SHP77 treated with DMSO at 0.1 percent for 48 hours (cell line): ENCODE measurements at regions not wholly inside any gene's neighbourhood (a gene's known extent, or its start where the extent isn't known, plus 50 kb on each side); places are given as distances from the start of the nearest gene placed in this dataset.
"Not testable (repeated sequence)": the region's sequence is repeated elsewhere in the genome, so short reads cannot be mapped to it uniquely, and the experiment has no call there.

Experiments used
- DNase-seq: peaks from one replicate; lab custom pipeline; 2025; lab: John Stamatoyannopoulos, UW

DNA sequence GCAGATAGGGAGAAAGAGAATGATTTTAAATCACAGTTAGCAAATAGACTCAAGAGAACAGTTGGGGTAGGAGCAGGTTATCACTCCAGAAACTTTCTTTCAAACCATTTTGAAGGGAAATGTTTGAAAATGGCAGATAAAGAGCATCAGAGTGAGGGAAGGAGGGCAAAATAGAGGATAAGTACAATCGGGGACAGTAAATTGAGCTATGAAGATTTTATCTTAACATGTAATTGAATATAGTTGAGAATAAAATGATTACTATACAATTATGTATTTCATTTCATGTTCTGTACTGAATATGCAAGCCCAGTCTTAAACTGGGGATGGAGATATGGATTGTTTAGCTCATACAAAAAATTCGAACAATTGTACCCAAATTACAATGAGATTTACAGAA is 54.0 kb downstream of the MAP10 start:
- DNase-seq, result no peak

DNA sequence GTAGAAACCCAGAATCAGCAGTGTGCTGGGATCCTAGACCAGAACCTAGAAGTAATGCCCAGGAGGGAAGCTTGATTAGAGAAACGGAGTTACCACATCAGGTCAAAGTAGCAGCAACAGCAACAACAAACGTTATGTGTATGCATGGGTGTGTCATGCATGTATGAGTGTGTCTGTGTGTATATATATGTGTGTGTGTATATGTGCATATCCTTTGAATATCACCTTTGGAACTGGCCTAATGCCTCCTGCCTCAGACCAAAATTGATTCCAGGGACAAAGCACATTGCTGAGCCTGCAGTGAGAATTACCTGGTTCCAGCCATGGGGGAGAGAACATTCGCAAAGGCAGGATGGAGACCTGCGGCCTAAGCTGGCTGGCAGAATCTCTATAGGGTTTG is 55.9 kb downstream of the MAP10 start:
- DNase-seq, result no peak

DNA sequence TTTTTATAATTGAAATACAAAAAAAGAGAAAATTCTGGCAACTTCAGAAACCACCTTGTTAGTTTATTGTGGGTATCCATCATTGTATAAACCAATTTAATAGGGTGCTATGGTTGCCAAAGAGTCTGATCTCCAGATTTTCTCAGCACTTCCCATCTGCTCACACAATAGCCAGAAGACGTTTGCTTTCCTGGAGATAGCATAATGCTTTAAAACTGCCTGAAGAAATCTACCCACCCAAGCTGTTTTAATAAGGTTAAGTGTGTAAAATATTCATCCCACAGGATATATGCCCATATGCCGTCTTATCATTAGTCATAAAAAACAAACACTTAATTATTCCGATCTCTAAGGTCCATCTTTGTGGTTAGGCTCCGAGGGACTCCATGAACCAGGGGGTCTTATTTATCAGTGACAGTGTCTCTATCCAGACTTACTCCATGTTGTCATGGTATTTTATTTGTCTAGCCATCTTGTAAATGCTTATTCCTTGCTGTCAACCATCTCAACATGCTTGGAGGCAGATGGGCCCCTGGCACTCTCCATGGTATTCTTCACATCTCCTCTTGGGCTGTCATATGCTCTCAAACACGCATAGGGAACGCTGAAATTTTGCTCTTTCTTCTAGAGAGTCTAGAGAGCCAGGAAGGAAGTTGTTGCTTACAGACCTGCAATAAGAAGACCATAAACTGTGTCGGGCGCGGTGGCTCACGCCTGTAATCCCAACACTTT is 58.5 kb downstream of the MAP10 start:
- no peak for DNase-seq

DNA sequence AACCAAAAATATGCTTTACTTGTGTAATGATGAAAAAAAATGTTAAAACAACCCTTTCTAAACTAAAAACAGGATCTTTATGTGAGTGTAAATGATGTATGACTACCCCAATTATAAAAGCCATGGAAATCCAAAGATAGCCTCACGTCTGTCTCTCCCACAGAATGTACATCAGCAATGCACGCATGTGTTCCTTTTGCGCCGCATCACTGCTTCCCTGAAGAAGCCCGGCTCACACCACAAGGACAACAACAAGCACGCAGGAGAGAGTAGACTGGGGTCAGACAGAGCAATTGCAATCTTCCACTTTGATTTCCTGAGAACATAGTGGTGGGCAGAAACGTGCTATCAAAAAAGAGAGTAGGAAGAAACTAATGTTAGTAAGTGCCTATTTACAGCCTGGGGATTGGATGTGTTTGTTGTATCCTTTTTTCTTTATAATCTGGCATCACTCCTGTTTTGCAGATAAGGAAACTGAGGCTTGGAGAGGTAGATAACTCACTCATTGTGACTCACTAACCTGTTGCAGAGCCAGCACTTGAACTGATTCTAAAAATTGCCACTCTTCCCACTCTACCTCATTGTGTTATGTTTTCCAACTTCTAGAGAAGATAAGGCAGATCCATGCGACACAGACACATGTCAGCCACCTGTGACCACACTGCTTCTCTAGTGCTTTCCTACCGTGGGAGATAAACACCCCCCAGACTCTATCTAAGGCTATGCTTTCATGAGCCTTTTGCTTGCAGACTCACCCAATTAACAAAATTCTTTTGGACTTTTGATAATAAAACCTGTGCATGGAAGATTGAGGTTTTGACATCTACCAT is 60.1 kb downstream of the MAP10 start:
- no peak for DNase-seq

DNA sequence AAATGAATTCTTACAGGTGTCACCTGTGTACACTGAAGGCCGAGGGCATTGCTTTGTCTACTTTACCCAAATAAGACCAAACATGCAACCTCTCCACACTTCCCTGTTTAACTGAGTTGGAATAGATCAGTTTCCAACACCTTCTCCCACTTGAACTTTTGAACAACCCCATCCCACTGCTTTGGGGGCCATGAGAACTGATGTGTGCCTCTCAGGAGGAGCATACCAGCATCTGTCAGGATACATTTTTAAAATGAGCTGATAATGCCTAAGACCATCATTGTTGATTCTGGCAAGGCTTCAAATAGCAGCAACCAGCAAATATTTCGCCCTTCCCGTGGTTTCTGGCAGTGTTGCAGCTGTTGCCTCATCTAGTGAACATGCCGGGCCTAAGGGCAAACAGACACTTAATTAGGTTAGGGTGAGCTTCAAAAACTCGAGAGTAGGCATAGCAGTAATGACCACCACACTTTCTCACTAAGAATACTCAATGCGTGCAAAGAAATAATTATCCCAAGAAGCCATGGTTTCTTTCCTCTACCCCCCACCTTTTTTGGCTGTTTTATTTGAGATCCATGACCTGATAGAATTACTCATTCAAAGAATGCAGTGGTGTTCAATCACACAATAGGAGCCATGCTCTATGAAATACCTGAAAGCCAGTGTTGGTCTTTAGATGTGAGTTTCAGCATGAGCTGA is 63.7 kb downstream of the MAP10 start:
- DNase-seq, result peak; percentile 52

DNA sequence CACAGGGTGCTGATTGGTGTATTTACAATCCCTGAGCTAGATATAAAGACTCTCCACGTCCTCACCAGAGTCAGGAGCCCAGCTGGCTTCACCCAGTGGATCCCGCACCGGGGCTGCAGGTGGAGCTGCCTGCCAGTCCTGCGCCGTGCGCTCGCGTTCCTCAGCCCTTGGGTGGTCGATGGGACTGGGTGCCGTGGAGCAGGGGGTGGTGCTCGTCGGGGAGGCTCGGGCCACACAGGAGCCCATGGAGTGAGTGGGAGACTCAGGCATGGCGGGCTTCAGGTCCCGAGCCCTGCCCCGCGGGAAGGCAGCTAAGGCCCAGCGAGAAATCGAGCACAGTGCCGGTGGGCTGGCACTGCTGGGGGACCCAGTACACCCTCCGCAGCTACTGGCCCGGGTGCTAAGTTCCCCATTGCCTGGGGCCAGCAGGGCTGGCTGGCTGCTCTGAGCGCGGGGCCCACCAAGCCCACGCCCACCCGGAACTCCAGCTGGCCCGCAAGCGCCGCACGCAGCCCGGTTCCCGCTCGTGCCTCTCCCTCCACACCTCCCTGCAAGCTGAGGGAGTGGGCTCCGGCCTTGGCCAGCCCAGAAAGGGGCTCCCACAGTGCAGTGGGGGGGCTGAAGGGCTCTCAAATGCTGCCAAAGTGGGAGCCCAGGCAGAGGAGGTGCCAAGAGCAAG is 66.2 kb downstream of the MAP10 start:
- DNase-seq, result not testable (repeated sequence)

DNA sequence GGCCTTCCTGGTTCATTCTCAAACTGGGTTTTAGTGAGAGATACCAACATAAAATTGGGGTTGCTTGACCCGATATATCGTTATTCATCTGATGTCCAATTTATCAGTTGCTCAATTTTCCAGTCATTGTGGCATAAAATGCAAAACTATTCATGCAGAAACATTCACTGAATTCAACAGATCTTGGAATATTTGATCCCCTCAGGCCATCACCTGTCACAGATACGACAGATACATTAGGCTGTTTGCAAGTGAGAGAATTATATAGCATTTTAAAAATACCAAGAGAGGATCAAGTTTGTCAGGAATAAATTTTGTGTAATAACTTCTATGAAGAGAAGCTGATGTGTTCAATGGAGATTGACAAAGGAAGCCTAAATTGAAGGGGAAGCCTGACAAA is 67.1 kb downstream of the MAP10 start:
- no peak for DNase-seq

DNA sequence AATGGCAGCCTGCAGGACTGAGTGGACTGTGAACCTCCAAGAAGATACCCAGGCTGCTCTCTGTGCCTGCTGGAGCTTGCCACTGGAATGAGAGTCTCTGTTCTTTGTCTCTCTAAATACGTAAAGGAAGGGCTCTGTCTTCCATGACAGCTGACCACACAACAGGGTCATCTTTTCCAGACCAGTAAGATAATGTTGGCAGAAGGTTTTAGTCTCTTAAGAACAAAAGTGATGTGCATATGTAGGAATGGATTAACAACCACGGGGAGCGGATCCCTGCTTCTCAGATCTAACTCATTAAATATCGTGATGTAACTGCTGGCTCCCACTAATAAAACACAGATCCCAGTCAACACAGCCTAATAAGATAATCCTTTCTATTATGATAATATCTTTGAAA is 67.5 kb downstream of the MAP10 start:
- DNase-seq, result no peak

DNA sequence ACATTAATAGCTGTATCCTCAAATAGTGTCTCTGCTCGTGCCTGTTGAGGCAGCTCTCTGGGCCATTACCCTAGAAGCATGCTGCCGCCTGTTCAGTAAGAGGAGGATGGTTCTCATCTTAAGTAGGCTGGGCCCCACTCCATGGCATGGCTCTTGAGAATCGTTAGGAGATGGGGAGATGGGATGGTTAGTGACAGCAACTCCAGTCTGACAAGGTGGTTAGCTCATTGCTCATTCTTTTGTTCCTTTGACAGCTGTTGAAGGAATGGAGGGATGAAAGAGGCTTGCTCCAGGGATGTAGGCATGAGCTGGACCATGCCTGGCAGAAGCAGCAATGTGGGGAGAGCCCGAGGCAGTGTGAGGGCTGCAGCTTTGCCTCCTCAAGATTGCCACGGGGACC is 68.2 kb downstream of the MAP10 start:
- DNase-seq, result no peak

DNA sequence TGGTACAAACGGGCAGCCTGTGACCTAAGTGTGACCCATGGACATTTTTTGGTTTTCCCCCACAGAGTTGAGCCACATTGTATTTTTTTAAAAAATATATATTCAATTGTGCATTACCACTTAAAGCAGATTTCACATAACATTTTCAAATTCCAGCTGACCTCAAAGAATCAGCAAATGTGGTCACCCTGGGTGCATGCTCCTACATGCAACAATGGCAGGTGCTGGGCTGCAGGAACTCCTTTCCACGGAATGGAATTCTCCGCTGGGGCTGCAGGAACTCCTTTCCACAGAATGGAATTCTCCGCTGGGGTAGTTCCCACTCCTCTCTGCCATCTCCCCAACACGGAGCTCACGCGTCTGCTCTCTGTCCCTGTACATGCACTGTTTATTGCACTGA is 68.7 kb downstream of the MAP10 start:
- DNase-seq, result no peak

DNA sequence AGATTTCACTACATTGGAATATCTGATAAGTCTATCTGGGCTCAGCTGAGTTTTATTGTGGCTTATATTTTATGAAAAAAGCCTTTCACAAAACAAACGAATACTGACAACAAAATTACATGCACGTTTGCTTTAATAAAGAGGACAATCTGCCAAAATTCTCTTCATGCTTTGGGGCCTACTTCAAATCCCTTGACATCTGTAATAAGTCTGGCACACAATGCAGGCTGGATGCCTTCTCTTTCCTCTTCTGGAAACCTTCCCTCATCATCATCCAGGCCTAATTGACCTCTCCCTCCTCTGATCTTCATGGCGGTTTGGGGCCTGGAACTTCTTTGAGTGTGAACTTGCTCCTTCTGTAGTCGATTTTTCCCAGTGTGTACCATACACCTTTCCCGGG is 70.3 kb downstream of the MAP10 start:
- no peak for DNase-seq

DNA sequence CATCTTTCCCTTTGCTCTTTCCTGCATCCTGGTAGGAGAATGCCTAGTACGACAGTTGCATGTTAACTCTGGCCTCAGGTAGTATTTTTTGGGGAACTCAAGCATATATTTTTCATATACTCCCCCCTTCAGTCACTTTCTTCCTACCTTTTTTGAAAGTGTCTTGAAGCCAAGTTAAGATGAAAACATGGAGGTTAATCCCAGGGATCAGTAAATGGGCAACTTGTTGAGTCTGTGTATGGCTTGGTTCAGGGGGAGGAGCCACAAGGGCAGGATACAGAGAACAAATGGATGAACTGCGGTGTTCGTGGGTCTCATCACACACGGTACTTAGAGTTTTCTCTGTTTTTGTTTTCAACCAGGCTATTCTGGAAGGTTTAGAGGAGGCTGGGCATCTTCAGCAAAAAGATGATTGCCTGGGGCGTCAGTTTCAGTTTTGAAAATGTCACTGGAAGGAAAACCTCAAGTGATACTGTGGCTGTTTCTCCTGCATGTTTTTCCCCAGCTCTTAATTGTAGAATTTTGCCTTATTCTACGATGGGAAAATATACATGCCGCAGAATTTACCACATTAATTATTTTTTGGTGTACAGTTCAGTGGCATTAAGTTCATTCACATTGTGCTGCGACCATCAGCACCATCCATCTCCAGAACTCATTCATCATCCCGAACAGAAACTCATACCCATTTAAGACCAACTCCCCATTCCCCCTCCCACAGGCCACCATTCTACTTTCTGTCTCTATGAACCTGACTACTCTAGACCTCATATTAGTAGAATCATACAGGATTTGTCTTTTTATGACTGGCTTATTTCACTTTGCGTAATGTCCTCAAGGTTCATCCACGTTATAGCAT is 71.5 kb downstream of the MAP10 start:
- DNase-seq, result no peak

DNA sequence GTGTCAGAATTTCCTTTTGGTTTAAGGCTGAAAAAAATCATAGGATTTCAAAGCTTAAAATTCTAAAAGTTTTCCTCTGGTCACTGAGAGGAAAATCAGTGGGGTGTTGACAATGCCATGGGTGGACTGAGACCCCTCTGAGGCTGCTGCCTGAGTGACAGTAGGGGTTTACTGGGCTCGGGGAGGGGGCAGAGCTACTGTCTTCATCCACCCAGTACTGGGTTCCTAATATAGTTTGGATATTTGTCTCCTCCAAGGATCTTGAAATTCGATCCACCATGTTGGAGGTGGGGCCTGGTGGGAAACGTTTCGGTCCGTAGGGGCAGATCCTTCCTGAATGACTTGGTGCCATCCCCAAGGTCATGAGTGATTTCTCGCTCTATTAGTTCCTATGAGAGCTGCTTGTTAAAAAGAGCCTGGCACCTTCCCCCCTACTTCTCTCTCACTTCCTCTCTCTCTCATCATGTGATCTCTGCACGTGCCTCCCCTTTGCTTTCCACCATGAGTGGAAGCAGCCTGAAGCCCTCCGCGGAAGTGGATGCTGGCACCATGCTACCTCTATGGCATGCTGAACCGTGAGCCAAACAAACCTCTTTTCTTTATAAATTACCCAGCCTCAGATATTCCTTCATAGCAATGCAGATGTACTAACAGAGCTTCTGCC is 72.3 kb downstream of the MAP10 start:
- DNase-seq, result no peak

DNA sequence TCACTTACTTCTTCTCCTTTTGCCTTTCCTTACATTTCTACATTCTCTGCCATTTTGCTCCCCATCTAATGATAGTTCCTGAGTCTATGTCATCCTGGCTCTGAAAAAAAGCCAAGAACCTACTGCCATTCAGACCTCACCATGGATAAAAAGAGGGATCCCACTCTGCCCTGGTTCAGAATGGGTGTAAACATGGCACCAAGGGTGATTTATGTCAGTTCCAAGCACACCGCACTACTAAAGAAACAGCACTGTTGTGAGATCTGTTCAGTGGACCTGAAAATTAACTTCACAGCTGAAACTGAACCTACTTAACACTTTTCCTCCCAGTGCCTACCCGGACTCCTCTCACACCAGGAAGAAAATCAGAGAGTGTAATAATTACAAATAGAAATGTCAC is 72.3 kb upstream of the NTPCR start:
- DNase-seq, result no peak

DNA sequence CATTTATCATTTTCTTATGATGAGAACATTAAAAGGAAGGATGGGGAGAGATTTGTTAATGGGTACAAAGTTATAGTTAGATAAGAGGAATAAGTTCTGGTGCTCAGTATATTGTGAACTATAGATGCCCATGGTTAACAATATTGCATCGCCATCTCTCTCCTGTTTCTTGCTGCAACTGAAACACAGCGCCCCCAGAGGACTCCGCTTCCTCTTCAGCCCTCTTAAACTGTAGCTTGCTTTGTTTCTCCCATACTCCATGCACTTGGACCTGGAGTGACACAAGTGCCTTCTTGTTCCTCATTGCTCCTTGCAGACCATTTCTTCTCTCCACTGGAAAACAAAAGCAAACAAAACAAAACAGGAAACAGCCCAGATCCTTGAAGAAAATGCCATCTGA is 70.1 kb upstream of the NTPCR start:
- DNase-seq, result peak; percentile 32

DNA sequence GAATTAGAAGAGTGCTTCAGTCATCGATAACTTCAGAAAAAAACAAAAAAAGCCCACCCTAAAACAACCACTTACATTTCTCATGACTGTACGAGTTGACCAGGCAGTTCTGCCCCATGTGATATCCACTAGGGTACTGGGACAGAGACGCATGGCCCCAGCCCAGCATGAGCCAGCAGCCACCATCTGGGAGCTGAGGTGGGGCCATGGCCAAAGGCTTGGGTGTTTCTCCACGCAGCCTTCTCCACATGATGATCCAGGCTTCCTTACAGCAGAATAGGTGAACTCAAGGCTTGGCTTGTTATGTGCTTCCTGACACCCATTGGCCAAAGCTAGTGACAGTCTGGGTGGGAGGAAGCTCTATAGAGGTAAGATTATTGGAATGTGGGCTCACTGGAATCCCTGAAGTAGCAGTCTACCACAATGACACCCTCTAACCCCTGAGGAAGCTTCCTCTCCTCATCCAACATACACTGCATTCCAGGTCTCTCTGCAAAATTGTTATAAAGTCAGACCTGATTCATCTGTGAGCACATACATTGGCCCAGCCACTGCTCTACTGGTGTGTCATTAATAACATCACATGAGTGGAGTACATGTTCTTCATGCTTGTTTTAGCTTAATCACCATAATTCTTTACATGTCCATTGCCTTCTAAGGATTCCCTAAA is 66.3 kb upstream of the NTPCR start:
- DNase-seq, result no peak

DNA sequence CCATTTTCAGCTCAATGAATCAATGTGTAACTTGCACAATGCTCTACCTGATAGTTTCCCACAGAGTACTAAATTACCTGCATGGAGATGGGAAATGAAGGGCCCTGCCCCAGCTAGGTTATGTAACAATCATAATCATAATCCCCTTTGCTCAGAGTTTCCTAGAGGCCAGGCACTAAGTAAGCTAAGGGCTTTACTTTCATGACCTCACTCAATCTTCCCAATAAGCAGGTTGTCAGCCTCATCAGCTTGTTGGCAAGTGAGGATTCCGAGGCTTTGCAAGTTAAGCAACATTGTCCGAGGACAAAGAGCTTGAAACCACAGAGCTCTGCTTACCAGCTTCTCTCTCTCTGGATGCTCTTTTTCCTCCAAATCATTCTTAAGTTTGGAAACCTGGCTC is 64.1 kb upstream of the NTPCR start:
- no peak for DNase-seq

DNA sequence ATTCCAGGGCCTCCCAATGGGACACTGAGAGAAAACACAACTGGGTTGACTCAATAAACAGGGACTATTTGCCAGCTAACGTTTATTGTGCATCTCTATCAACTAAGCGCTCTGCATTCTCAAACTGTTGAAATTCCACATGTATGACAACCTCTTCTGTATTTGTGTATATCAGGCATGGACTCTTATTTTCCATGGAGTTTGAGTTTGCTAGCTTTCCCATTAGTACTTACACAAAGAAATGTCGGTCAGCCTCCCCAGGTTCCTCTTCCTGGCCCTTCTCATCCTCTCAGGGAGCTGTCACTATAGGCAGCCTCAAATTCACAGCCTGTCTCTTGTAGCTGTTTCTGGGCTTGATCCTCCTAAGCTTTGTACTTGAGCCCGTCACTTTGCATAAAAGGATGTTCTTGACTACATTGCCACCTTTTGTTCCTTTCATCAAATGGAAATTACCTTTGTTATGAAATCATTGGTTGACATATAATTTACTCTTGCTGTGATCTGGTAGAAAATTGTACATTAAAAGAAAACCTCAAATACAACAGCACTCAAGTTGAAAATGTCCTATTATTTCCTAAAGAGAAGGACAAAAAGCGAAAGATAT is 60.0 kb upstream of the NTPCR start:
- DNase-seq, result no peak

DNA sequence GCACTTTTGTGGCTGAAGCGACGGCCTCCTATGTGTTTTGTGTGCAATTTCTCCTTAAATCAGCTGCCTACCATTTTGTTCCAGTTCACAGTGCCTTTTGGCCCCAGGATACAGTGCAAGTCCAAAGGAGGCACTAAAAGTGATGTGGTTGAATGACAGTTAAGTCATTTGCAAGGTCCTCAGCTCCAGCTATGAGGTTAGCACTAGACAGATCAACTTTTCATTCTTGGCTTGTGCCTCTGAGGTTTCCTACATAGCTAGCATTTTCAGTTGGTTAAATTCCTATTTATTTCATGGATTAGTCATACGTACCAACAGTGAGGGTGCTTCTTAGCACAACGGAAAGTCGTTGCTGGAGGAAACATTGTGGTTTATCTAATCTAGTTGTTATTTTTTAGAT is 59.3 kb upstream of the NTPCR start:
- DNase-seq, result no peak
